Activated gamma-delta T cell treated with Interleukin-2 at 50 U/mL for 16 hours (primary cell): ENCODE measurements at regions not wholly inside any gene's neighbourhood (a gene's known extent, or its start where the extent isn't known, plus 50 kb on each side); places are given as distances from the start of the nearest gene placed in this dataset.
"Not testable (repeated sequence)": the region's sequence is repeated elsewhere in the genome, so short reads cannot be mapped to it uniquely, and the experiment has no call there.

ENCODE experiments used
- DNase-seq: peaks from one replicate; pipeline ENCODE4 v3.0.0-alpha.2; 2020

DNA sequence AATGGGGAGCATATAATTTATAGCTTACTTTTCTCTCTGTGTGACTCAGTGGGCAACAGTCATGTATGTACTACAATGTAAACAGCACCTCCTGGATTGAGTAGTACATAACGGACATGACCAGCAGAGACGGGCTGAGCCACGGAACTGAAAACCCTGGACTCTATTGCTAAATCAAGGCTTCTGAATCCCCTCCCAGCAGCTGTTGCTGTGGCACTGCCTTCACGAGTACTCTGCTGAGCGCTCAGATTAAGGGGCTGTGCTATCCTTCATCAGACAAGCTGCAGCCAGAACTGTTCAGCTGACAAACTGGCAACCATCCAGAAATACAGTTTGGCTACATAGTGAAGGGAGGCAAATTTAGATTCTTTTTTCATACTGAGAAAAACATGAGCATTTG, 131.3 kb upstream of the CCDC180 start:
- no peak for DNase-seq

GRCh38 chr9:97168174-97168573, 129.2 kb upstream of the CTSV start:
- DNase-seq, result not testable (repeated sequence)

DNA sequence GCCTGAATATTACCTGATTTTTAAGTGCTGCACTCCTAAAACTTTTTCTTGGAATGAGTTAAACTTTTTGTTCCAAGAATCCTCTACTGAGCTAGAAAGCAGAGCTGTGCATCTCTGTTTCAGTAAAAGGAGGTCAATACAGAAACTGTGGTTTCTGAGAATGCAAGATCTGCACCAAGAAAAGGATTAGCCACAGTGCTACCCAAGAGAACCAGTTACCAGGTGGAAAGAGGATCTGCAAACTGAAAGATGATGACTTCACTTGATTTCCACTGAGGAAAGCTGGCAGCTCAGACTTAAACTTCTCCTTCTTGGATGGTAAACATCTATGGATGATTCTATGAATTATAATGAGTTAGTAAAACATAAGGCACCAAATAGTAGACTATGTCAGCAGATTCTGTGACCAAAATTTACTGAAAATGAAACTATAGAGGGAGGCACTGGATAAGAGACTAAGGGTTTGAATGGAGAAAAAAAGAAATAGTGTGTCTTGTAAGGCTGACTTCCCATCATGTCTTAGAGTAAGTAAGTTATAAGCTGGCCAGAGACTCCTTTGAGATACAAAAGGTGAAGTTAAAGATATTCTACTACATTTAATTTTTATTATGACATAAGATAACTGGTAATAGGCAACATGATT, 127.7 kb upstream of the CTSV start:
- DNase-seq, result not testable (repeated sequence)

- DNase-seq, result no peak
These were observed 121.3 kb upstream of the CTSV start for GRCh38 chr9:97160255-97160654.

GRCh38 chr9:97158722-97159121, 119.8 kb upstream of the CTSV start:
- DNase-seq, result not testable (repeated sequence)

DNA sequence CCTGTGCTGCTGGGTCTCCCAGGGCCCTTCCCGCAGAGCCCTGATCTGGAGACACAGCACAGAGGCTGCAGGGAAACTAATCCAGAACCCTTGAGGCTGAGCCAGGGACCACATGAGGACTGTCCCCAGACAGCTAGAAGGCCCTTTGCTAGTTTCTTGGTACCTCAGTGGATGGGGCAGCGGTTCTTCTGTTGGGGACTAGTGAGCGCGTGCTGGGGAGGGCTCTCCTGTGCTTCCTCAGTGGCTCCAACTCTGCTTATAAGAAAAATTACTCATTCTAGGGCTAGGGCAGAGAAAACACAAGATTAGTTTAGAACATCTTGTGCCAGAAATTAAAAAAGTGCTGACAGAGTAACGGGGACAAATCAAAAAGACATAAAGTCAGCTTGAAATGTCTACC, 116.5 kb upstream of the CTSV start:
- not testable (repeated sequence) for DNase-seq

DNA sequence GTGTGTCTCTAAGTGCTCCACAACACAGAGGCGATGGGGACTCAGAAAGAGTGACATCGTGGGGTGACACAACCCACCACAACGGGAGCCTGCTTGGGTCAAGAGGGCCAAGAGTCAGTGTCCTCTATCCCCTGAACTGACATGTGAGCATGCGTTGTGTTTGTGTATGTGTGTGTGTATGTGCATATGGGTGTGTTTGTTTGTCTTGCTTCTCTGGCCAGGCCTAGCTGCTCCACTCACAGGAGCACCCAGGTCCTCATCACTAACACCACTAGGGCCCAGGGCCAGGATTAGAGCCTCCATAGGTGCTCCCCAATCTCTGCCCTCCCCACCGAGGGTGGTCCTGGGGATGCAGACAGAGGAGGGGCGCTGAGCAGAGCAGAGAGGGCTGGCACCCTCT, 115.0 kb upstream of the CTSV start:
- no peak for DNase-seq

DNA sequence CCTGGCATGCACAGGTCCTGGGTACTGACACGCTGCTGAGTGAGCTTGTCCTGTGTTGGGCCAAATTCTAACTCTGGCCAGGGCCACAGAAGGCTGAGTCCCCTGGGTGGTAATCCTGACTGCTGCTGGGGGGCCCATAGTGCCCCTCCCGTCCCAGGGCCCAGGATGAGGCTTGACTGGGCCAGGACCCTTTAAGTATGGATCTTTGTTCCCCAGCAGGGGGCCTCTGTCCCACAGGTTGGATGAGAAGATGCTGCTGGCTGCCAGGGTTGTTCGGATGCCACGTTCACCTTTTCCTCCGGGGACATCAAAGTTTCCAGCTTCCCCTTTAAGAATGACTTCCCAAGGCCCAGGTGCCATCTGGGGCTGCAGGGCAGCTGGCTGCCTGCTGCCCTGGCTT, 114.2 kb upstream of the CTSV start:
- not testable (repeated sequence) for DNase-seq

DNA sequence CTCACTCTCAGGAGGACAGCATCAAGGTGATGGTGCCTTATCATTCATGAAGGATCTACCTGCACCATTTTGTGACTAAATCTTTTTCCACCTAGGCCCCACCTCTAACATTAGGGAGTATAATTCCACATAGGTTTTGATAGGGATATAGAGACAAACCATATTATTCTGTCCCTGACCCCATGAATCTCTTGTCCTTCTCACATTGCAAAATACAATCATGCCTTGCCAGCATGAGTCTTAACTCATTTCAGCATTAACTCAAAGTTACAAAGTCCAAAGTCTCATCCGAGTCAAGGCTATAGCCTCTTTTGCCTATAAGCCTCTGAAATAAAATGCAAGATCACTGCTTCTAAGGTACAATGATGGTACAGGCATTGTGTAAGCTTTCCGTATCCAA, 111.5 kb upstream of the CTSV start:
- not testable (repeated sequence) for DNase-seq

GRCh38 chr9:97148428-97148827, 109.5 kb upstream of the CTSV start:
- not testable (repeated sequence) for DNase-seq

GRCh38 chr9:97145680-97146079, 106.7 kb upstream of the CTSV start:
- DNase-seq, result not testable (repeated sequence)

DNA sequence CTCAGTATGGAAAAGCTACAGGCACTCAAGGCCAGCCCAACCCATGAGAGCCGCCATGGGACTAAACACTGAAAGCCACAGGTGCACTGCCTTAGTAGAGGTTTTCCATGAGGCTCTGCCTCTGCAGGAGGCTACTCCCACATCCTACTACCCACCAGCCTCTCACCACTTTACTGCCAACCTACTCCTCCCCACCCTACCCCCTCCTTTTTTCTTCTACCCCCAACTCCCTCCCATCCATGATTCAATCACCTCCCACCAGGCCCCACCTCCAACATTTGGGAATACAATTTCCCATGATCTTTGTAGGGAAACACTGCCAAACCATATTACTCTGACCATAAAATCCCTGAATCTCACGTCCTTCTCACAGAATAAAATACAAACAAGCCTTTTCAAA, 101.6 kb upstream of the CTSV start:
- no peak for DNase-seq

GRCh38 chr9:97136421-97136820, 97.5 kb upstream of the CTSV start:
- no peak for DNase-seq

DNA sequence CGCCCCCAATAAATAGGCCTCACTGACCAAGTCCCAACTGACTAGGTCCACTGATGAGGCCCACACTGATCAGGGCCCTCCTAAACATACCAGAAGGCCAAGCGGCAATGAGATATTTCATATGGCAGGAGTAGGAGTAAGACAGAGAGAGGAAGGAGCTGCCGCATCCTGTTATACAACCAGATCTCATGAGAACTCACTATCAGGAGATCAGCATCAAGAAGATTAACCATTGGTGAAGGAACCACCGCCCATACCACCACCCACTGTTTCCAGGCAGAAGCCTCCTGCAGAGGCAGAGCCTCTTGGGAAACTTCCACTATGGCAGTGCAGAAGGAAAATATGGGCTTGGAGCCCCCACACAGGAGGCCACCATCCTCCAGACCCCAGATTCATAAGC, 95.0 kb upstream of the CTSV start:
- DNase-seq, result not testable (repeated sequence)

GRCh38 chr9:97132865-97133264, 93.9 kb upstream of the CTSV start:
- DNase-seq, result no peak

DNA sequence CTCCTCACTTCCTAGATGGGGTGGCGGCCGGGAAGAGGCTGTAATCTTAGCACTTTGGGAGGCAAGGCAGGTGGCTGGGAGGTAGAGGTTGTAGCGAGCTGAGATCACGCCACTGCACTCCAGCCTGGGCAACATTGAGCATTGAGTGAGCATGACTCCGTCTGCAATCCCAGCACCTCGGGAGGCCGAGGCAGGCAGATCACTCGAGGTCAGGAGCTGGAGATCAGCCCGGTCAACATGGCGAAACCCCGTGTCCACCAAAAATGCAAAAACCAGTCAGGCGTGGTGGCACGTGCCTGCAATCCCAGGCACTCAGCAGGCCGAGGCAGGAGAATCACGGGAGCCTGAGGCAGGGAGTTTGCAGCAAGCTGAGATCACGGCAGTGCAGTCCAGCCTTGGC, 91.9 kb upstream of the CTSV start:
- not testable (repeated sequence) for DNase-seq

- DNase-seq, result not testable (repeated sequence)
These were observed 91.4 kb upstream of the CTSV start for GRCh38 chr9:97130387-97130786.

- DNase-seq, result no peak
These were observed 90.0 kb upstream of the CTSV start for GRCh38 chr9:97128919-97129318.

DNA sequence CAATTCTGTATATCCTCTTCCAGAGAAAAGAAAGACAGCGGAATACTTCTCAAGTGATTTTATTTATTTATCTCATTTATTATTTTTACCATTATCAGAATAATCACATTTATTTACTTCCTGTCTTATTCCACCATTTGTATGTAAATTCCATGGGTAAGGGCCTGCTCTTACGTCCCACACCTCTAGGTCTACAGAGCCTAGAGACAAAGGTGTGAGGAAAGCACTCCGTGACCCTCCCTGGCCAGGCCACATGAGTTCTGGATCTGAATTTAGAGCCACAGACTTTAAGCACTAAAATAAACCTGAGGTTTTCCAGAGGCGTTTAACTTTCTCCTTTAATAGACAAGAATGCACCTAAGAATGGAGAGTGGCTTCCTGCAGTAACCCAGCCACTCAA, 85.3 kb upstream of the CTSV start:
- no peak for DNase-seq

GRCh38 chr9:97110696-97111095, 71.8 kb upstream of the CTSV start:
- no peak for DNase-seq

DNA sequence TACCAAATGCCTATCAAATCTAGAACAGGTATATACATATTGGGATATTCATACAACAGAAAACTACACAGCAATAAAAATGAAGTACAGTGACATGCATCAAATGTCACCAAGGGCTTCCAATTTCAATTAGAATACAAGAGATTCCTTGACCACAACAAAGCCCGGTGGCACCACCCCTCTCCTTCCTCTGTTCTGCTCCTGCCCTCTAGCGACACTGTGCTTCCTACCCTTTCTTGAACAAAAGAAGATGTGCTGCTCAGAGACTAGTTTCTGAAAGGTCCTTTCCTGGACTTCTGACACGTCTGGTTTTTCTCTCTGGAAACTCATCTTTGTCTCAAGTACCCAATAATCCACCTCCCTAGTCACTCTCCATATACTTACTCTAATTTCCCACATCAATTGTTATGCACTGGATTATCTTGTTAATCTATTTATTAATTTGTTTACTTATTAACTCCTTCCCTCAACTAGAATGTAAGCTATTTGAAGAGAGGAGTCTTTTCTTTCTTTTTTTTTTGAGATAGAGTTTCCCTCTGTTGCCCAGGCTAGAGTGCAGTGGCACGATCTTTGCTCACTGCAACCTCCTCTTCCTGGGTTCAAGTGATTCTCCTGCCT, 70.4 kb upstream of the CTSV start:
- DNase-seq, result no peak

DNA sequence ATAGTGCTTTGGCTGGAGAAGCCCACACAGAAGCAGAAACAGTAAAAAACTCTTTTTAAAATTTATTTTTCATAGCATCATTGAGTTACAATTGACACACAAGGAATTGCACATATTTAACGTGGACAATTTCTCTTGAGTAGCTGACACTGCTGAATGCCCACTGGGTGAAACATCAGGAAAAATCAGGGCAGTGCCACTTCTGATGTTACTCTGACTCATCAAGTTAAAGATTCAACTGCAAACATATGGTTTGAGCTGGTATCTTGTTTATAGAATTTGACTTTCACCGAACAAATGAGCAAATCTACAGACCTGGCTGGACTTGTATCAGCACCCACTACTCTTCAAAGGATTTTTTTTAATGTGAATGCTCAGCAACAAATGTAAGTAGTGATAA, 66.3 kb upstream of the CTSV start:
- not testable (repeated sequence) for DNase-seq

- DNase-seq, result not testable (repeated sequence)
These were observed 64.9 kb upstream of the CTSV start for GRCh38 chr9:97103613-97104383.

GRCh38 chr9:97099540-97099939, 60.6 kb upstream of the CTSV start:
- DNase-seq, result not testable (repeated sequence)
